H7 (cell line): ENCODE measurements at regions not wholly inside any gene's neighbourhood (a gene's known extent, or its start where the extent isn't known, plus 50 kb on each side); places are given as distances from the start of the nearest gene placed in this dataset.
"Not testable (repeated sequence)": the region's sequence is repeated elsewhere in the genome, so short reads cannot be mapped to it uniquely, and the experiment has no call there.

Source experiments
- DNase-seq: peaks from one replicate; pipeline ENCODE4 v3.0.0; 2012
- H3K27me3 ChIP-seq: 2 replicates; pipeline ENCODE4 v1.6.0; 2011; ENCODE audit warnings: mild to moderate bottlenecking, low read length; ENCODE audit not compliant: control insufficient read depth, insufficient read depth
- H3K36me3 ChIP-seq: replicated peaks from 2 replicates; pipeline ENCODE4 v1.5.1; 2011; ENCODE audit warnings: low read length; ENCODE audit not compliant: control insufficient read depth, insufficient read depth
- H3K4me3 ChIP-seq: 2 replicates; pipeline ENCODE4 v1.5.1; 2011; ENCODE audit warnings: low read depth, mild to moderate bottlenecking, control low read depth, low read length, moderate library complexity; ENCODE audit not compliant: insufficient read depth

GRCh38 chr16:72597938-72598337, 426.0 kb upstream of the PMFBP1 start:
- H3K36me3 ChIP-seq: no peaks in the 10 kb centered on the region
- no peaks in the 10 kb centered on the region for H3K27me3 ChIP-seq
- H3K4me3 ChIP-seq: no peak overlapping the region
- DNase-seq: no peak

GRCh38 chr16:72596373-72596772, 424.4 kb upstream of the PMFBP1 start:
- DNase-seq: no peak
- Histone ChIP-seq H3K36me3 (no peaks in the 10 kb centered on the region), H3K4me3 (no peak overlapping the region), H3K27me3 (no peaks in the 10 kb centered on the region)

GRCh38 chr16:72590151-72590937, 418.4 kb upstream of the PMFBP1 start:
- no peak for DNase-seq
- Histone ChIP-seq H3K36me3 (no peaks in the 10 kb centered on the region), H3K27me3 (no peaks in the 10 kb centered on the region), H3K4me3 (no peak overlapping the region)

- DNase-seq: no peak
- Histone ChIP-seq H3K4me3 (no peak overlapping the region), H3K36me3 (no peaks in the 10 kb centered on the region), H3K27me3 (no peaks in the 10 kb centered on the region)
Measured at GRCh38 chr16:72588551-72588950, 416.6 kb upstream of the PMFBP1 start.

GRCh38 chr16:72578061-72578460, 406.1 kb upstream of the PMFBP1 start:
- DNase-seq, H3K27me3 ChIP-seq, H3K36me3 ChIP-seq, H3K4me3 ChIP-seq: not testable (repeated sequence)

GRCh38 chr16:72576189-72576588, 404.2 kb upstream of the PMFBP1 start:
- no peaks in the 10 kb centered on the region for H3K36me3 ChIP-seq
- no peaks in the 10 kb centered on the region for H3K27me3 ChIP-seq
- H3K4me3 ChIP-seq: no peak overlapping the region
- no peak for DNase-seq

GRCh38 chr16:72569677-72570076, 397.7 kb upstream of the PMFBP1 start:
- DNase-seq: no peak
- no peaks in the 10 kb centered on the region for H3K36me3 ChIP-seq
- no peaks in the 10 kb centered on the region for H3K27me3 ChIP-seq
- H3K4me3 ChIP-seq: no peak overlapping the region

GRCh38 chr16:72568502-72568901, 396.5 kb upstream of the PMFBP1 start:
- Histone ChIP-seq H3K36me3 (no peaks in the 10 kb centered on the region), H3K4me3 (no peak overlapping the region), H3K27me3 (no peaks in the 10 kb centered on the region)
- no peak for DNase-seq

- no peak for DNase-seq
- Histone ChIP-seq H3K27me3 (no peaks in the 10 kb centered on the region), H3K4me3 (no peak overlapping the region), H3K36me3 (no peaks in the 10 kb centered on the region)
Measured at GRCh38 chr16:72566174-72566573, 394.2 kb upstream of the PMFBP1 start.

- Histone ChIP-seq H3K36me3 (no peaks in the 10 kb centered on the region), H3K27me3 (no peaks in the 10 kb centered on the region), H3K4me3 (no peak overlapping the region)
- DNase-seq: no peak
Measured at GRCh38 chr16:72565106-72565505, 393.2 kb upstream of the PMFBP1 start.

GRCh38 chr16:72560617-72561016, 388.7 kb upstream of the PMFBP1 start:
- DNase-seq: no peak
- no peak overlapping the region for H3K4me3 ChIP-seq
- H3K27me3 ChIP-seq: no peaks in the 10 kb centered on the region
- no peaks in the 10 kb centered on the region for H3K36me3 ChIP-seq

GRCh38 chr16:72558501-72558900, 386.5 kb upstream of the PMFBP1 start:
- no peaks in the 10 kb centered on the region for H3K27me3 ChIP-seq
- no peak overlapping the region for H3K4me3 ChIP-seq
- no peak for DNase-seq
- H3K36me3 ChIP-seq: no peaks in the 10 kb centered on the region

GRCh38 chr16:72554935-72555334, 383.0 kb upstream of the PMFBP1 start:
- Histone ChIP-seq H3K36me3 (no peaks in the 10 kb centered on the region), H3K4me3 (no peak overlapping the region), H3K27me3 (no peaks in the 10 kb centered on the region)
- DNase-seq: no peak

- Histone ChIP-seq H3K4me3 (no peak overlapping the region), H3K27me3 (no peaks in the 10 kb centered on the region), H3K36me3 (no peaks in the 10 kb centered on the region)
- no peak for DNase-seq
Measured at GRCh38 chr16:72552654-72553053, 380.7 kb upstream of the PMFBP1 start.

- H3K36me3 ChIP-seq: no peaks in the 10 kb centered on the region
- no peak for DNase-seq
- H3K4me3 ChIP-seq: no peak overlapping the region
- no peaks in the 10 kb centered on the region for H3K27me3 ChIP-seq
Measured at GRCh38 chr16:72551649-72552048, 379.7 kb upstream of the PMFBP1 start.

- no peak for DNase-seq
- no peaks in the 10 kb centered on the region for H3K27me3 ChIP-seq
Measured at GRCh38 chr16:72549878-72550277, 377.9 kb upstream of the PMFBP1 start.

More at GRCh38 chr16:72549878-72550277, 377.9 kb upstream of the PMFBP1 start:
- H3K4me3 ChIP-seq: no peak overlapping the region
- no peaks in the 10 kb centered on the region for H3K36me3 ChIP-seq
